ENCODE measurements at regions not wholly inside any gene's neighbourhood (a gene's known extent, or its start where the extent isn't known, plus 50 kb on each side); places are given as distances from the start of the nearest gene placed in this dataset.
"Not testable (repeated sequence)": the region's sequence is repeated elsewhere in the genome, so short reads cannot be mapped to it uniquely, and the experiment has no call there.

- TF ChIP-seq CTCF (IDR thresholded peaks at IDR 0.05; ENCODE audit: control insufficient read depth, extremely low read depth, insufficient read depth): no peak
- no peak for DNase-seq (ENCODE audit: low read depth)
- H3K4me3 ChIP-seq (ENCODE audit: low read depth, low read length): no peak overlapping the region
These were observed 176.9 kb downstream of the ASB1 start for GRCh38 chr2:238603596-238603995.

GRCh38 chr2:238606311-238606710 is 179.6 kb downstream of the ASB1 start:
- no peak for DNase-seq (ENCODE audit: low read depth)
- TF ChIP-seq CTCF (IDR thresholded peaks at IDR 0.05; ENCODE audit: control insufficient read depth, extremely low read depth, insufficient read depth): no peak
- H3K4me3 ChIP-seq (ENCODE audit: low read depth, low read length): no peak overlapping the region

- TF ChIP-seq CTCF (IDR thresholded peaks at IDR 0.05; ENCODE audit: control insufficient read depth, extremely low read depth, insufficient read depth): no peak
- no peak for DNase-seq (ENCODE audit: low read depth)
- no peak overlapping the region for H3K4me3 ChIP-seq (ENCODE audit: low read depth, low read length)
These were observed 186.9 kb downstream of the ASB1 start for GRCh38 chr2:238613610-238614009.

- TF ChIP-seq CTCF (IDR thresholded peaks at IDR 0.05; ENCODE audit: control insufficient read depth, extremely low read depth, insufficient read depth): no peak
- DNase-seq (ENCODE audit: low read depth): no peak
- no peak overlapping the region for H3K4me3 ChIP-seq (ENCODE audit: low read depth, low read length)
These were observed 187.6 kb downstream of the ASB1 start for GRCh38 chr2:238614376-238614775.

GRCh38 chr2:238615187-238615586 is 188.5 kb downstream of the ASB1 start:
- TF ChIP-seq CTCF (IDR thresholded peaks at IDR 0.05; ENCODE audit: control insufficient read depth, extremely low read depth, insufficient read depth): no peak
- DNase-seq (ENCODE audit: low read depth): no peak
- H3K4me3 ChIP-seq (ENCODE audit: low read depth, low read length): no peak overlapping the region

- no peak for TF ChIP-seq CTCF (IDR thresholded peaks at IDR 0.05; ENCODE audit: control insufficient read depth, extremely low read depth, insufficient read depth)
These were observed 190.0 kb downstream of the ASB1 start for GRCh38 chr2:238616681-238617080.

GRCh38 chr2:238618494-238619283 is 192.0 kb downstream of the ASB1 start:
- not testable (repeated sequence) for DNase-seq (ENCODE audit: low read depth); H3K4me3 ChIP-seq (ENCODE audit: low read depth, low read length)

More at GRCh38 chr2:238616681-238617080, 190.0 kb downstream of the ASB1 start:
- no peak overlapping the region for H3K4me3 ChIP-seq (ENCODE audit: low read depth, low read length)
- DNase-seq (ENCODE audit: low read depth): no peak
